ENCODE measurements at regions not wholly inside any gene's neighbourhood (a gene's known extent, or its start where the extent isn't known, plus 50 kb on each side); places are given as distances from the start of the nearest gene placed in this dataset.
"Not testable (repeated sequence)": the region's sequence is repeated elsewhere in the genome, so short reads cannot be mapped to it uniquely, and the experiment has no call there.

- Histone ChIP-seq H3K36me3 (no peaks in the 10 kb centered on the region), H3K27ac (no peak overlapping the region), H3K27me3 (no peaks in the 10 kb centered on the region), H3K9me3 (no peaks in the 10 kb centered on the region), H3K4me1 (no peaks in the 10 kb centered on the region), H3K4me3 (no peak overlapping the region)
- whole genome bisulfite sequencing = 68% methylated on average over 4 of the region's 4 CpGs
- no peak for TF ChIP-seq CTCF (IDR thresholded peaks at IDR 0.05)
- no peak for DNase-seq (ENCODE audit: low spot score in 2 of 2)
These were observed 652.3 kb downstream of the ETS1 start for GRCh38 chr11:127935081-127935480.

DNA sequence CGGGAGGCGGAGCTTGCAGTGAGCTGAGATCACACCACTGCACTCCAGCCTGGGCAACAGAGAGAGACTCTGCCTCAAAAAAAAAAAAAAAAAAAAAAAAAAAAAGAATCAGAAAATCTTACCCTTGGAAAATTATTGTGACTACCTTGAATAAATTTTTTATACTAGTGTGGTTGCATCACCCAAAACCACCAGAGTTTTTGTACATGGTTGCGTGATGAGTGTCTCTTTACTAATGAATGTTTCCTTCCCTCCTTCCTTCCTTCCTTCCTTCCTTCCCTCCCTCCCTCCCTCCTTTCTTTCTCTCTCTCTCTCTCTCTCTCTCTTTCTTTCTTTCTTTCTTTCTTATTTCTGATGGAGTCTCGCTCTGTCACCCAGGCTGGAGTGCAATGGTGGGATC lies 653.4 kb downstream of the ETS1 start:
- 92% methylated on average over 4 of the region's 4 CpGs for WGBS
- H3K4me3 ChIP-seq, H3K9me3 ChIP-seq: not testable (repeated sequence)

DNA sequence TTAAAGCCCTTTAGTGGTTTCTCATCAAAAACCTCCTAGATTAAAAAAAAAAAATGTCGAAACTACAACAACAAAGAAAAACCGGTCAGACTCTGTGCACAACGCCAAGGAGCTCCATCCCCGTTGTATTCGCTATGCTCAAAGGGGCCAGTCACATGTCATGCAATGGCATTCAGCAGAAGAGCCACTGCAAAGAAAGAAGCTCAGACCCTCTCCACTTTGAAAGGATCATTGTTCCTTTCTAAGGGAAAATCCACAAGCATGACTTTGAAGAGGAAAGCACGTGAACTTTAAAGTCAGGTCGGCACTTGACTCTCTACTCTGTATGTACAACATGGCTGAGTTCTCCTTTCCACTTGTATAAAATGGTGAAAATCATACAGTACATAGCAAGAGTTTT lies 655.6 kb downstream of the ETS1 start:
- Histone ChIP-seq H3K4me3 (no peak overlapping the region), H3K9me3 (no peaks in the 10 kb centered on the region), H3K4me1 (no peaks in the 10 kb centered on the region), H3K36me3 (no peaks in the 10 kb centered on the region), H3K27me3 (no peaks in the 10 kb centered on the region), H3K27ac (no peak overlapping the region)
- WGBS = 88% methylated on average over 7 of the region's 7 CpGs
- no peak for TF ChIP-seq POLR2AphosphoS5 (IDR thresholded peaks at IDR 0.05)
- no peak for TF ChIP-seq CTCF (IDR thresholded peaks at IDR 0.05)
- TF ChIP-seq POLR2A (IDR thresholded peaks at IDR 0.05) = no peak
- no peak for TF ChIP-seq EP300 (IDR thresholded peaks at IDR 0.05)
- DNase-seq (ENCODE audit: low spot score in 2 of 2) = no peak

More for the DNA sequence above, 653.4 kb downstream of the ETS1 start:
- not testable (repeated sequence) for H3K27ac ChIP-seq; H3K4me1 ChIP-seq; H3K36me3 ChIP-seq; DNase-seq (ENCODE audit: low spot score in 2 of 2); H3K27me3 ChIP-seq

GRCh38 chr11:127926721-127927120 lies 660.6 kb downstream of the ETS1 start:
- no peak overlapping the region for H3K4me3 ChIP-seq
- no peak overlapping the region for H3K27ac ChIP-seq
- DNase-seq (ENCODE audit: low spot score in 2 of 2) = no peak
- WGBS = 89% methylated on average over 7 of the region's 8 CpGs
- H3K4me1 ChIP-seq = no peaks in the 10 kb centered on the region
- TF ChIP-seq CTCF (IDR thresholded peaks at IDR 0.05) (no peak), POLR2A (IDR thresholded peaks at IDR 0.05) (no peak), POLR2AphosphoS5 (IDR thresholded peaks at IDR 0.05) (no peak), EP300 (IDR thresholded peaks at IDR 0.05) (no peak)
- H3K27me3 ChIP-seq = no peaks in the 10 kb centered on the region
- H3K36me3 ChIP-seq = no peaks in the 10 kb centered on the region
- no peaks in the 10 kb centered on the region for H3K9me3 ChIP-seq

- Histone ChIP-seq H3K36me3 (no peaks in the 10 kb centered on the region), H3K9me3 (no peaks in the 10 kb centered on the region), H3K4me1 (no peaks in the 10 kb centered on the region), H3K27me3 (no peaks in the 10 kb centered on the region), H3K27ac (no peak overlapping the region), H3K4me3 (no peak overlapping the region)
- no peak for TF ChIP-seq POLR2A (IDR thresholded peaks at IDR 0.05)
- no peak for TF ChIP-seq CTCF (IDR thresholded peaks at IDR 0.05)
- no peak for TF ChIP-seq EP300 (IDR thresholded peaks at IDR 0.05)
- no peak for TF ChIP-seq POLR2AphosphoS5 (IDR thresholded peaks at IDR 0.05)
- DNase-seq (ENCODE audit: low spot score in 2 of 2) = no peak
- 61% methylated on average over 4 of the region's 4 CpGs for WGBS
These were observed 661.9 kb downstream of the ETS1 start for GRCh38 chr11:127925475-127925874.

DNA sequence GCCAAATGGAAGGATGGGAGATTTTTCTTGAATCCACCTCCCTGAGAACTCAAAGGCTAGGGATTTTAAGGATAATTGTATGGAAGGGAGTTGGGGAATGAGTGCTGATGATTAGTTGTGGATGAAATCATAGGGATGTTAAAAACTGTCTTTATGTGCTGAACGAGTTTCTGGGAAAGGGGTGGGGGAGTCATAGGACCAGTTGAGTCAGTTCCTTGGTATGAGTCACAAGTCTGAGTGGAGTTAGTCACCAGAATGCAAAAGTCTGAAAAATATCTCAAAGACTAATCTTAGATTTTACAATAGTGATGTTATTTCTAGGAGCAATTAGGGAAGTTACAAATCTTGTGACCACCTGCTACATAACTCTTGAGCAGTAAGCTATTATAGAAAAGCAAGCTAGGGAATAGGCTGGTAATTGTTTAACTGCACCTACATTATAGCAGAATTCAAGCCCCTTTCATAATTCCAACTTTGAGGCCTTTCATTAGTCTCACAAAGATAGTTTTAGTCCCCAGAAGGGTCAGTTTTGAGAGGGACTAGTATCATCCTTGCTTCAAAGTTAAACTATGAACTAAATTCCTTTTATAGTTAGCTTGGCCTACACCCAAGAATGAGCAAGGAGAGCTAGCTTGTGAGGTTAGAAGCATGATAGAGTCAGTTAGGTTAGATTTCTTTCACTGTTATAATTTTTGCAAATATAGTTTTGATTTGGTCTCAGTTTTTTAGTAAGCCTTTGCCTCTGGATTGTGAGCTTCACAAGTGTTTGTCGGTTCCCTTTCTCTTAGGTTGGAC lies 668.0 kb downstream of the ETS1 start:
- Histone ChIP-seq H3K9me3 (peaks cover 12% of the 10 kb centered on the region), H3K36me3 (no peaks in the 10 kb centered on the region), H3K4me1 (no peaks in the 10 kb centered on the region), H3K27ac (no peak overlapping the region), H3K4me3 (no peak overlapping the region), H3K27me3 (no peaks in the 10 kb centered on the region)
- WGBS = 71% methylated on average over 2 of the region's 2 CpGs
- no peak for DNase-seq (ENCODE audit: low spot score in 2 of 2)
- TF ChIP-seq CTCF (IDR thresholded peaks at IDR 0.05) = no peak
- no peak for TF ChIP-seq EP300 (IDR thresholded peaks at IDR 0.05)
- TF ChIP-seq POLR2AphosphoS5 (IDR thresholded peaks at IDR 0.05) = no peak
- no peak for TF ChIP-seq POLR2A (IDR thresholded peaks at IDR 0.05)

Data from suprapubic skin (tissue), 4 donors.